MM.1S (cell line): ENCODE measurements at regions not wholly inside any gene's neighbourhood (a gene's known extent, or its start where the extent isn't known, plus 50 kb on each side); places are given as distances from the start of the nearest gene placed in this dataset.

Source experiments
- EZH2 ChIP-seq: fragments of 300-600 bp; sonication (generic); optimal IDR thresholded peaks from 2 replicates; pipeline ENCODE3; 2017; ENCODE audit warnings: low read depth, mild to moderate bottlenecking, antibody characterized with exemption, low read length, mixed read lengths
- EZH2phosphoT487 ChIP-seq: fragments of 300-600 bp; sonication (generic); IDR thresholded peaks from 2 replicates; pipeline ENCODE4 v1.6.1; 2018; ENCODE audit warnings: antibody characterized with exemption, low read length
- TF ChIP-seq, protein P1 (sequence below): fragments of 300-600 bp; sonication (generic); IDR thresholded peaks from 2 replicates; pipeline ENCODE4 v1.5.1; 2016; ENCODE audit warnings: antibody characterized with exemption, low read length, mixed read lengths

DNA sequence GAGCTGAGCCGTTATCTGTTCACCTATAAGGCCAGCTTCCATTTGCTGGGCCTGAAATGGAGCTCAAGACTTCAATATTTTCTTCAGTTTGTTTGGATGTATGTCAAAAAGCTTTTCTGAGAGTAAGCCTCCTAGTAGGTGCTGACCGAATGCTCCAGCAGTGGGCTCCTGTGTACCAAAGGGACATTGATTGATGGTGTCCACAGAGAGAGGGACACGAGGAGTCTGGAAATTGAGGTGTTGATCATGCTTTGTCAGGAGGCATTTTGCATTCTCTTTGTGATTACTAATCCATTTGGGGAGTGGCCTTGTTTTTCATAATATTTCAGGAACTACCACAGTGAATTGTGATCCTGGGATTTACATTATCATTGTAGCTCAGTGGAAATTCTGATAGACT is 107.7 kb upstream of the SLC38A2 start:
- TF ChIP-seq, protein P1, sequence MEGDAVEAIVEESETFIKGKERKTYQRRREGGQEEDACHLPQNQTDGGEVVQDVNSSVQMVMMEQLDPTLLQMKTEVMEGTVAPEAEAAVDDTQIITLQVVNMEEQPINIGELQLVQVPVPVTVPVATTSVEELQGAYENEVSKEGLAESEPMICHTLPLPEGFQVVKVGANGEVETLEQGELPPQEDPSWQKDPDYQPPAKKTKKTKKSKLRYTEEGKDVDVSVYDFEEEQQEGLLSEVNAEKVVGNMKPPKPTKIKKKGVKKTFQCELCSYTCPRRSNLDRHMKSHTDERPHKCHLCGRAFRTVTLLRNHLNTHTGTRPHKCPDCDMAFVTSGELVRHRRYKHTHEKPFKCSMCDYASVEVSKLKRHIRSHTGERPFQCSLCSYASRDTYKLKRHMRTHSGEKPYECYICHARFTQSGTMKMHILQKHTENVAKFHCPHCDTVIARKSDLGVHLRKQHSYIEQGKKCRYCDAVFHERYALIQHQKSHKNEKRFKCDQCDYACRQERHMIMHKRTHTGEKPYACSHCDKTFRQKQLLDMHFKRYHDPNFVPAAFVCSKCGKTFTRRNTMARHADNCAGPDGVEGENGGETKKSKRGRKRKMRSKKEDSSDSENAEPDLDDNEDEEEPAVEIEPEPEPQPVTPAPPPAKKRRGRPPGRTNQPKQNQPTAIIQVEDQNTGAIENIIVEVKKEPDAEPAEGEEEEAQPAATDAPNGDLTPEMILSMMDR: no peak
- no peak for TF ChIP-seq EZH2
- TF ChIP-seq EZH2phosphoT487: no peak
